Endothelial cell of umbilical vein (primary cell): ENCODE measurements at regions not wholly inside any gene's neighbourhood (a gene's known extent, or its start where the extent isn't known, plus 50 kb on each side); places are given as distances from the start of the nearest gene placed in this dataset.

Experiments used
- BruUV-seq: library from RNA; stranded (reverse); fragments of 400-500 nt; replicated peaks from 2 replicates; lab custom pipeline; 2021; lab: Mats Ljungman, UMichigan
- CTCF ChIA-PET: fragments of 300-600, 350-600 bp; sonication (Branson Sonifier 250); formaldehyde crosslinking; loops from one replicate; lab custom pipeline; 2021; ENCODE audit warnings: antibody characterized with exemption, inconsistent platforms; lab: Charles Lee
- POLR2A ChIA-PET: fragments of 300-600, 350-600 bp; sonication (Branson Sonifier 250); formaldehyde crosslinking; loops from one replicate; lab custom pipeline; 2021; ENCODE audit warnings: antibody characterized with exemption, inconsistent platforms; lab: Charles Lee
- DNase-seq: peaks from one replicate; pipeline ENCODE4 v3.0.0-alpha.2; 2011; ENCODE audit warnings: low read depth, low spot score
- FAIRE-seq: peaks from 2 replicates; lab custom pipeline; 2011; peaks lifted over from hg19 to GRCh38; lab: Jason Lieb, UNC
- H2AFZ ChIP-seq: 2 replicates; pipeline ENCODE4 v1.6.0; 2012; ENCODE audit warnings: low read depth, low read length, control low read depth, inconsistent platforms
- H3K27ac ChIP-seq: 2 replicates; pipeline ENCODE4 v1.5.1; 2011; ENCODE audit warnings: low read depth, mild to moderate bottlenecking, control low read depth, low read length, moderate library complexity; ENCODE audit not compliant: insufficient read depth
- H3K27me3 ChIP-seq, 2 experiments: 2 replicates each; pipeline versions ENCODE4 v1.6.0 to v1.6.1; 2011; ENCODE audit warnings: low read length in 2 of 2, mixed read lengths in 1 of 2; ENCODE audit not compliant: control insufficient read depth in 2 of 2, insufficient read depth in 2 of 2
- H3K36me3 ChIP-seq, 2 experiments: 2 replicates in 1 of 2; 3 replicates in 1 of 2; pipeline ENCODE4 v1.5.1; 2011; ENCODE audit warnings: low read length in 2 of 2, mild to moderate bottlenecking in 1 of 2, moderate library complexity in 1 of 2; ENCODE audit not compliant: control insufficient read depth in 2 of 2, insufficient read depth in 2 of 2; ENCODE audit errors: extremely low read depth in 1 of 2
- H3K4me1 ChIP-seq: 3 replicates; pipeline ENCODE4 v1.5.1; 2011; ENCODE audit warnings: mild to moderate bottlenecking, low read length; ENCODE audit not compliant: control insufficient read depth, insufficient read depth; ENCODE audit errors: extremely low read depth
- H3K4me2 ChIP-seq: 2 replicates; pipeline ENCODE4 v1.6.1; 2011; ENCODE audit warnings: low read length, control low read depth, mixed read lengths; ENCODE audit not compliant: insufficient read depth
- H3K4me3 ChIP-seq, 3 experiments: fragments of 200-600 bp in 1 of 3; sonication (generic), shearing (Covaris generic) in 1 of 3; replicated peaks in 1 of 3; 2 replicates each; pipeline ENCODE4 v1.5.1; 2011 to 2016; ENCODE audit warnings: control low read depth in 3 of 3, low read length in 3 of 3, mild to moderate bottlenecking in 2 of 3, inconsistent platforms in 1 of 3, low read depth in 1 of 3, moderate library complexity in 1 of 3; ENCODE audit not compliant: insufficient read depth in 1 of 3
- H3K79me2 ChIP-seq: 2 replicates; pipeline ENCODE4 v1.6.0; 2012; ENCODE audit warnings: low read length, inconsistent platforms; ENCODE audit not compliant: control insufficient read depth, insufficient read depth
- H3K9ac ChIP-seq: replicated peaks from 2 replicates; pipeline ENCODE3; 2011; ENCODE audit warnings: low read length, control low read depth; ENCODE audit not compliant: insufficient read depth; ENCODE audit errors: extremely low read depth
- H3K9me1 ChIP-seq: replicated peaks from 3 replicates; pipeline ENCODE4 v1.6.0; 2011; ENCODE audit warnings: mild to moderate bottlenecking, low read length; ENCODE audit not compliant: control insufficient read depth, insufficient read depth; ENCODE audit errors: extremely low read depth
- H3K9me3 ChIP-seq: replicated peaks from 2 replicates; pipeline ENCODE4 v1.5.1; 2012; ENCODE audit warnings: low read length, inconsistent platforms; ENCODE audit not compliant: control insufficient read depth, insufficient read depth
- H4K20me1 ChIP-seq: replicated peaks from 2 replicates; pipeline ENCODE3; 2011; ENCODE audit warnings: mild to moderate bottlenecking, low read length; ENCODE audit not compliant: control insufficient read depth, insufficient read depth; ENCODE audit errors: extremely low read depth
- CTCF ChIP-seq, 2 donors: IDR thresholded peaks; 1 replicate in 1 of 2; 2 replicates in 1 of 2; pipeline ENCODE4 v1.5.1; 2011; ENCODE audit warnings: low read length in 2 of 2, mild to moderate bottlenecking in 2 of 2, moderate library complexity in 2 of 2, control low read depth in 1 of 2, inconsistent platforms in 1 of 2, low read depth in 1 of 2; ENCODE audit not compliant: insufficient read depth in 1 of 2; ENCODE audit errors: extremely low read depth in 1 of 2
- EZH2 ChIP-seq: IDR thresholded peaks from 2 replicates; pipeline ENCODE4 v1.6.1; 2012; ENCODE audit warnings: borderline replicate concordance, low read depth, mild to moderate bottlenecking, moderate library complexity, low read length, inconsistent platforms; ENCODE audit not compliant: severe bottlenecking
- FOS ChIP-seq: IDR thresholded peaks from 2 replicates; pipeline ENCODE4 v1.6.1; 2011; ENCODE audit warnings: mild to moderate bottlenecking, low read length, moderate library complexity, borderline replicate concordance; ENCODE audit not compliant: insufficient read depth
- GATA2 ChIP-seq: IDR thresholded peaks from 2 replicates; pipeline ENCODE4 v1.7.0; 2011; ENCODE audit warnings: low read depth, mild to moderate bottlenecking, moderate library complexity, mixed read lengths, low read length; ENCODE audit not compliant: insufficient read length, insufficient read depth
- JUN ChIP-seq: IDR thresholded peaks from 2 replicates; pipeline ENCODE4 v1.6.1; 2011; ENCODE audit warnings: borderline replicate concordance, low read depth; ENCODE audit not compliant: insufficient read length, insufficient read depth
- MAX ChIP-seq: IDR thresholded peaks from 2 replicates; pipeline ENCODE4 v1.6.1; 2011; ENCODE audit not compliant: insufficient read depth, insufficient read length
- MYC ChIP-seq: IDR thresholded peaks from one replicate; pipeline ENCODE4 v1.6.1; 2011; ENCODE audit warnings: mild to moderate bottlenecking, low read depth, low read length
- POLR2A ChIP-seq: IDR thresholded peaks from 2 replicates; pipeline ENCODE4 v1.6.1; 2012; ENCODE audit warnings: low read depth, mild to moderate bottlenecking, control low read depth, low read length
- POLR2AphosphoS5 ChIP-seq: IDR thresholded peaks from 2 replicates; pipeline ENCODE4 v1.6.1; 2012; ENCODE audit warnings: low read depth, mild to moderate bottlenecking, control low read depth, low read length, moderate library complexity; ENCODE audit not compliant: insufficient read depth
- dilution Hi-C: fragments of 300-500 bp; cut with MboI; formaldehyde crosslinking; loops from one replicate; pipeline ENCODE4 v1.15.0; 2019; ENCODE audit warnings: low sequenced_read_pairs; ENCODE audit not compliant: extremely low pct_ligation_motif_present
- intact Hi-C: fragments of 100-400 bp; cut with micrococcal nuclease; formaldehyde crosslinking; loops from one replicate; pipeline ENCODE4 v1.10.0; 2022

GRCh38 chr18:64888956-64889355 lies 740.1 kb upstream of the LINC00305 start:
- Histone ChIP-seq H2AFZ (no peak overlapping the region), H3K9ac (no peak overlapping the region), H3K27me3 (no peaks in the 10 kb centered on the region), H3K4me2 (no peak overlapping the region), H3K27ac (no peak overlapping the region), H3K36me3 (no peaks in the 10 kb centered on the region), H3K9me1 (no peaks in the 10 kb centered on the region), H3K9me3 (peaks cover 4% of the 10 kb centered on the region), H3K4me3 (no peak overlapping the region), H3K4me1 (no peaks in the 10 kb centered on the region), H4K20me1 (no peaks in the 10 kb centered on the region), H3K79me2 (no peaks in the 10 kb centered on the region)
- TF ChIP-seq POLR2A (no peak), POLR2AphosphoS5 (no peak), MYC (no peak), GATA2 (no peak), CTCF (IDR thresholded peaks at IDR 0.05; ENCODE audit: extremely low read depth in 1 of 2, insufficient read depth in 1 of 2, low read depth in 1 of 2, low read length in 2 of 2) (no peak), EZH2 (no peak), JUN (no peak), MAX (no peak), FOS (no peak)
- intact Hi-C loops (no loop called here), dilution Hi-C loops (no loop called here)
- FAIRE-seq (no peak), DNase-seq (no peak)
- BruUV-seq = no TSS peak
- ChIA-PET CTCF (no interaction called here), POLR2A (no interaction called here)
